Peyer's patch (tissue), 4 donors: ENCODE measurements at regions not wholly inside any gene's neighbourhood (a gene's known extent, or its start where the extent isn't known, plus 50 kb on each side); places are given as distances from the start of the nearest gene placed in this dataset.

Experiments used
- POLR2A ChIP-seq, 2 donors: fragments of 450-650 bp; IDR thresholded peaks; one replicate each; pipeline ENCODE4 v1.5.1; 2017; ENCODE audit warnings: antibody characterized with exemption in 2 of 2, mild to moderate bottlenecking in 2 of 2, moderate library complexity in 2 of 2
- TF ChIP-seq, protein P1 (sequence below), 6 experiments: fragments of 450-650 bp in 4 of 6; fragments of 200-600 bp in 2 of 6; sonication (generic) in 1 of 6; IDR thresholded peaks; one replicate each; pipeline ENCODE4 v1.5.1; 2017 to 2019; ENCODE audit warnings: antibody characterized with exemption in 6 of 6, mild to moderate bottlenecking in 3 of 6, moderate library complexity in 1 of 6

GRCh38 chr11:45027312-45027711, 76.6 kb upstream of the TP53I11 start:
- TF ChIP-seq, protein P1, sequence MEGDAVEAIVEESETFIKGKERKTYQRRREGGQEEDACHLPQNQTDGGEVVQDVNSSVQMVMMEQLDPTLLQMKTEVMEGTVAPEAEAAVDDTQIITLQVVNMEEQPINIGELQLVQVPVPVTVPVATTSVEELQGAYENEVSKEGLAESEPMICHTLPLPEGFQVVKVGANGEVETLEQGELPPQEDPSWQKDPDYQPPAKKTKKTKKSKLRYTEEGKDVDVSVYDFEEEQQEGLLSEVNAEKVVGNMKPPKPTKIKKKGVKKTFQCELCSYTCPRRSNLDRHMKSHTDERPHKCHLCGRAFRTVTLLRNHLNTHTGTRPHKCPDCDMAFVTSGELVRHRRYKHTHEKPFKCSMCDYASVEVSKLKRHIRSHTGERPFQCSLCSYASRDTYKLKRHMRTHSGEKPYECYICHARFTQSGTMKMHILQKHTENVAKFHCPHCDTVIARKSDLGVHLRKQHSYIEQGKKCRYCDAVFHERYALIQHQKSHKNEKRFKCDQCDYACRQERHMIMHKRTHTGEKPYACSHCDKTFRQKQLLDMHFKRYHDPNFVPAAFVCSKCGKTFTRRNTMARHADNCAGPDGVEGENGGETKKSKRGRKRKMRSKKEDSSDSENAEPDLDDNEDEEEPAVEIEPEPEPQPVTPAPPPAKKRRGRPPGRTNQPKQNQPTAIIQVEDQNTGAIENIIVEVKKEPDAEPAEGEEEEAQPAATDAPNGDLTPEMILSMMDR (IDR thresholded peaks at IDR 0.05), result no peak
- TF ChIP-seq POLR2A (IDR thresholded peaks at IDR 0.05), result no peak
